GM19328 (cell line): ENCODE measurements at regions not wholly inside any gene's neighbourhood (a gene's known extent, or its start where the extent isn't known, plus 50 kb on each side); places are given as distances from the start of the nearest gene placed in this dataset.

Experiments
- ATAC-seq: cut with Tn5 transposase; IDR thresholded peaks from one replicate; pipeline ENCODE4 v1.9.1; 2021; ENCODE audit warnings: mild to moderate bottlenecking, moderate library complexity; ENCODE audit not compliant: unreplicated experiment

DNA sequence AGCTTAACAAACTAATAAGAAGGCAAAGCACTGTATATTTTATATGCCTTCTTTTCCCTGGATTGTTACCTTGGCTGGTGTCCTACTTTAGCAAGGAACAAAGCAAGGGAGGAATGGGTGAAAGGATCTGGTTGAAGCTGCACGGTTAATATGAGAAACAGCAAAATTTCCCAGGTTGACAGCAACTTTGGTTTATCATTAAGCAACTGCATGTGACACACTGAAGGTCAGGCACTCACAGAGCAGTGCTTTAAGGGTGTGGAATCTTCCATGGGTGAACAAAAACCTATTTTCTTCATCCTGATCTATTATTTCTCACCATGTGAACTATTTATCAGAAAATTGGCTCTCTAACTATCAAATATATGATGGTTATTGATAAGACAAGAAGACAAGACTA is 109.0 kb upstream of the ATP10B start:
- no peak for ATAC-seq

DNA sequence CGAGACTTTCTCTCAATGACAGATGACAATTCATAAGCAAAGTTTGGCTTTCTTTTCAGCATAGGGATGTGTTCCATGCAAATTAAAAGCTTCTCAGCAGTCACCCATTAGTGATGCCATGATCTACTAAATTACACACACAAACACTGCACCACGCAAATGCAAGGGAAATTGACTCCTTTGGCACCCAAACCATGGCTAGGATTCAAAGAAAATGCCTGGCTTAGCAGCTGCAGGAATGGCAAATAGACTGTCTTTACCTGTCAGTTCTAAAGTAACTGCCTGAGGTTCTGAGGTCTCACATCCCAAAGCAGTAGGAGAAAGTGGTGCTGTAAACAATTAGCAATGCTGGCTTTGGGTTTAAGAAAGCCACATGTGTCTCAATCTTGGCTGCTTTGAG is 108.6 kb upstream of the ATP10B start:
- ATAC-seq, result no peak

DNA sequence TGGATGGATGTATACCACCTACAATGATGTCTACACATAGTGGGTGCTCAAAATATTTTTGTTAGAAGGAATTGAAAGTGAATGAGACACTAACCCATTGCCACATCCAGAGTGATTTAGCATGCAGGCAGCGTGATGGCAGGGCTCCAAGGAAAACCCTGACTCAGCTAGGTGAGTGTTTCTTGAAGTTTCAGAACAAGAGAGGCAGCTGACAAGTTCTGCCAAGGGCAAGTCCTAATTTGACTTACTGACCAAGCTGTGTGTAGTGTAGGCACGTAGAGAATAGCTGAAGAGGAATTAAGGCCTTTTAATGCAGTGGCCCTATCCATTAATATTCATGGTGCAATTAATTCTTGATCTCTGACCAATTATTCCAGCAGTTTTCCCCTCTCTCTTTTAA is 107.8 kb upstream of the ATP10B start:
- ATAC-seq, result no peak

DNA sequence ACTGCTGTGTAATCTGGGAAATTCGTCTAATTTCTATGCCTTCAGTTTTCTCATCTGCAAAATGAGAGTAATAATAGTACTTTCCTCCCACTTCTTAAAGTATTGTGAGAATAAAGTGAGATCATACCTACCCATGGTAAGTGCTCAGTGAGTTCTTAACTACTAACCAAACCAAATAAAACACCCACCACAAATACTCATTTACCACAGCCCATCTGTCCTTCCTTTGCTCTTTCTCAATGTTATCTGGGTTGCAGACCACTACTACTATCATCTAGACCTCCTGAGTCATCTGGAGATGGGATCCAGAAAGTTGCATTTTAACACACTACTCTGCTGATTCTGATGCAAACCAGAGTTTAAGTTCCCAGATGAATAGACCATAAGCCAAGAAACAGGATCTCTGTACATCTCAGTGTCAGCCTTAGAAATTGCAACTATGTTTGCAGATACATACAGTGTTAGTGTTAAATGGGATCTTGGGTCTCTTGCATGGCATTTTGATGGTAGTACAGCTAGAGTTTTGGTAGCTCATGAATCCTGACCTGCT is 105.4 kb upstream of the ATP10B start:
- no peak for ATAC-seq

DNA sequence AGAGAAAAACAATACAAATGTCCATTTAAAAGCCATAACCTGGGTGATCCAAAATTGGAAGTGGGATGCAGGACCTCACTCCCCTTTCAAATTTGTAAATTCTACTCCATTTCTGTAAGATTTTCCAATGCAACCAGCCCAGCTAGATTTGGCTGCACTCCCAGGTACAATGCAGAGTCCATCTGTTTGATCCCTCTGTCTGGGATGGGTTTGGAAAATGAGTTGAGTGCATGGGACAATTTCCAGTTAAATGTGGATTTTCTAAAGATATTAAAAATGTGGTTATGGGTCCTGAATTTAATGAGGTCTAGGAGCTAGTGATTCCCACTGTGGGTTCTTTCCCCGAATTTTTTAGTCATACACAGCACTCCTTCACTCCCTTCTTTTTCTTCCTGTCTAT is 104.0 kb upstream of the ATP10B start:
- ATAC-seq, result no peak

DNA sequence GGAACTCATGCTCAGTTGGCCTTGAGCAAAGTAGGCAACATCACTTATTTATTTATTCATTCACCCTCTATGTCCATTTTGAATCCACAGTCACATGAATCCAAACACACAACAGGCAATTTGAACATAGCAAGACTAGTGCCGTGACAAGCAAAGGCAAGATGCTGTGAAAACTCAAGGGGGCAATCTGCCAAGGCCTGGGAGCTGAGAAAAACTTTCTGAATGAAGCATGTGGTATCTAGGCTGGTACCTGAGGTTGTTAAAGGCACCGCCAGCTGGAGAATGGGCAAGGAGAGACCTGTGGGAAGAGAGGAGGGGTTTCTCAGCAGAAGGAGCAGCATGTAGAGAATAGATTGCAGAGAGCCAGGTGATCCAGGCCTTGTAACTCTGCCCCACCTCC is 98.3 kb upstream of the ATP10B start:
- no peak for ATAC-seq

DNA sequence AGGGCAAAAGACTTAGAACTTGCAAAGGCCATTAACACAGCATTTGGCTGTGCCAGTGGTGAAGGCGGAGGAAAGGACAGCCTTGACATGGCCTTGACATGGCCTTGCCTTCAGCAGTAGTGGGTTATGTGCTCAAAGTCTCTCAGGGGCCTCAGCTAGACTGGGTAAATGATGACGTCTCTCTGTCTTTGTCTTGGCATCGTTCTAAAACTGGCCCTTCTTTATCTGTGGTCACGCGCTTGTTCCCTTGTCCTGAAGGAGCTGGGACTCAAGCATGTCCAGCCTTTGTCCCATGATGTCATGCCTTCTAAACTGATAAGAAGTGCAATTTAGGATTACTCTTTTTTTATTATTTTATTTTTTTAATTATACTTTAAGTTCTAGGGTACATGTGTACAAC is 88.7 kb upstream of the ATP10B start:
- ATAC-seq, result no peak

DNA sequence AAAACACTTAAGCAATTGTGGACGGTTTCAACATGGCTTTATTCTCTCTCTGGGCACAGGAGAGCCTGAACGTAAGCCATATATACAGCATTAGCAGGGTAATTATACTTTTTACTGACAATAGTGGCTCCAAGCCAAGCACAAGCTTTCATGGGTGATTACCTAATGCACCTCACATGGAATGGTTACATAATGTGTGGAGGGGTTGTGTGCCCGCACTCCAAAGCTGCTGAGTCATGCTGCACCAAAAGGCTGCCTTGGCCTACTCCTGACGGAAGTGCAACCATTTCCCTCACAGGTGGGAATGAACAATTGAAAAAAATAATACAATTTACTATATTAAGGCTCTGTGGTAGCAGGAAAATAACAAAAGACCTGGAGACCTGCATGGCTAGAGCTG is 86.5 kb upstream of the ATP10B start:
- ATAC-seq, result no peak

DNA sequence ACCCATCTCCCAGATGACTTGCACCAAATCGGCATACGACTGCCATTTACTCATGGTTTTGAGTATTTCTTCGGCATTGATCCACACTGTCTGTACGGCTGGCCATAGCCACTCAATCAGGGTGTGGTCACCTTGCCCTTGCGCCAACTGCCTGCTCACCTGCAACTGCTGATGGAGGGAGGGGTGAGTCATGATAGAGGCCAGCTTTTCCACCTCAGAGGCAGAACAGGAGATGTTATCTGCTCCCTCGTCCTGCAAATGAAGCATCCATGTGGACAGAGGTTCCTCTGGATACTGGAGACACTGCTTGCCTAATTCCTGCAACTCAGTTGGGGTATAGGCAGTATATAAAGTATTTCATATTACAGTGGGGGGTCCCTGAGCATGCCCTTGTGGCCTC is 85.6 kb upstream of the ATP10B start:
- no peak for ATAC-seq

DNA sequence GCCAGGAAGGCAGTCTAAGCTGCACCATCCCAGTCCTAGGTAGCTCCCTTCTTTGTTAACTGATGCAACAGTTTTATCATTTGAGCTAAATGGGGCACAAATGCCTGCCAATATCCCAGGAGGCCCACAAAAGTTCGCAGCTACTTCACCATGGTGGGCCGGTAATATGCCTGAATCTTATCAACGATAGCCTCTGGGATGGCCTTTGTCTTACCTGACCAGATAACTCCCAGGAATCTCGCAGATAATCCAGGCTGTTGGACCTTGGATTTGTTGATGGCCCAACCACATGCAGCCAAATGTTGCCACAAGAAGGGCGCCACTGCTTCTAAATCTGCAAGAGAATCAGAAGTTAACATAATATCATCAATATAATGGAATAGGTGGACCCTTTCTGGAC is 83.8 kb upstream of the ATP10B start:
- no peak for ATAC-seq

DNA sequence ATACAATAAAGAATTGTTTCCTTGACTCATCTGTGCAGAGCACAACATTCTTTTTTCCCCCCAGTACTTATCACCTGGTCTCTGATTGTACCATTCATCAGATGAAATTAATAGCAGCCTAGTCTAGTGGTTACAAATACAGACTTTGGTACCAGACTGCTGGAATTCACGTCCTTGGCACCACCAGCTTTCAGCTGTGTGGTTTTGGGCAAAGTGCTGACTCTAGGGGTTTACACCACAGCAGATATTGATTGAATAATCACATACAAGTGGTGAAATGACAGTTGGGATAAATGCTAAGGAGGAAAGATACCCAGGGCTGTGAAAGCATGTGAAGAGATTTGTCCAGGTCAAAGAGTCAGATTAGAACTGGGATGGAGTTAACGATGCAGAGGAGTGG is 79.3 kb upstream of the ATP10B start:
- no peak for ATAC-seq

DNA sequence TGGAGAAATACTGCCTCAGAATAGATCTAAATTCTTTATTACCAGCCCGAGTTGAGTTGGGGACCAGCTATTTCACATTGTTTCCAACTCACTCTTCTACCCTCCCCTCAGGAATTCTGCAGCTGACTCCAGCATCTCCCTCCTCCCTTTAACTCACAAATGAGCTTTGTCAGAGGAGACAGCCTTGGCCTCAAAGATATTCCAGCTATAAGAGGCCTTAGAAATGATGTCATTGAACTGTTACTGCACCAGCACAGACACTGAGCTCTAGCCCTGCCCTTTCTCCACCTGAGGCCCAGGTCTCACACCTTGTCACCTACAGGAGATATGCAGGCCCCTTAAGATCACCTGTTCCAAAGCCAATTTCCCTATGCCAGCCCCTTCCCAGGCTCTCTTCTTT is 78.4 kb upstream of the ATP10B start:
- no peak for ATAC-seq

DNA sequence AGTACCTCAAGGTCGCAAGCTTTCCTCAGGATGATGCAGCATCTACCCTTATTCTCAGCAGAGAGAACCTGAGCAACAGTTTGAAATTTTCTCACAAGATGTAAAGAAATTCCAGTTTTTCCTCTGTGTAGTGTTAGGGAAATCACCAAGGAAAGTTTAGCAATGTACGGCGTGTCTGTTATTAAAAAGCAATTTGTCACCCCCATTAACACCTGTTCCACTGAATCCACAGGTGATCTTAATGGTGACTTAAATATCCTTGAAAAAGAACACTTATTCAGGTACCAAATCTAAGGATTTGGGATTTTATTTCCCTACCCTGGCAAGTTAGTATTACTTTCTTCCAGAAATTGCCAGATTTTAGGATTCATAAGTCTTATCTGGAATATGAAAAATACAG is 77.9 kb upstream of the ATP10B start:
- no peak for ATAC-seq

DNA sequence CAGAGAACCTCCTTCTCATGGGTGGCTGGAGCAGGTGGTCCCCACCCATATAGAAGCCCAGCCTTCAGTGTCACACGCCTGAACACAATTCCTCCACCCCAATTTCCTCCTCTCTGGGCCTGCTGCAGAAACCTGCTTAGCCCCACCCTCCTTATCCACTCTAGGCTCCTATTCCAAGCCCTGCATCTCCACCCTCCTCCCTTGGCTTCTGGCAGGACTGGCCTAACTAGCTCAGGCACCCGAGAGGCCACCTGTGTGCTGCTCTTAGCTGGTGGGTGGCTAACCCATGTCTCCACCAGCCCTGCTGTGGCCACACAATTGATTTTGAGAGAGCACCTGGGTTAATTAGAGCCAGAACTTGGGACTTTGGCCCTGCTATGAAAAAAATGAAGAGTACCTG is 77.3 kb upstream of the ATP10B start:
- ATAC-seq, result no peak

DNA sequence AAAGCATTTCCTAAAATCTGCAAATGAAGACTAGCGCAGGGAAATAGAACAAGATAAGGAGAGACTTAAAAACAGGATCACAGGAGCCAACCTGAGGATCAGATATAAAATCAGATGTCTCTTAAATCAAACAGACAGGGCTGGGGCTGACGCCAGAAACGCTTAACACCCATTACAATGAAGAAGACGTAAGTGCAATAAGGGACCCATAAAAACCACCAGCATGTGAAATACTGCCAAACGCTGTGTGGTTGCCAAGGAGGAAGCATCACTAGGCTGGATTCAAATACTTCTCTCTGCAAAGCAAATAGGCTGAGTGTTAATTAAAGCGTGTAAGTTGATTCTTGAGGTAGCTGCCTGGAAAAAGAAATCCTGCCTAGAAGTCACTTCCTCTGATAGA is 74.4 kb upstream of the ATP10B start:
- no peak for ATAC-seq

DNA sequence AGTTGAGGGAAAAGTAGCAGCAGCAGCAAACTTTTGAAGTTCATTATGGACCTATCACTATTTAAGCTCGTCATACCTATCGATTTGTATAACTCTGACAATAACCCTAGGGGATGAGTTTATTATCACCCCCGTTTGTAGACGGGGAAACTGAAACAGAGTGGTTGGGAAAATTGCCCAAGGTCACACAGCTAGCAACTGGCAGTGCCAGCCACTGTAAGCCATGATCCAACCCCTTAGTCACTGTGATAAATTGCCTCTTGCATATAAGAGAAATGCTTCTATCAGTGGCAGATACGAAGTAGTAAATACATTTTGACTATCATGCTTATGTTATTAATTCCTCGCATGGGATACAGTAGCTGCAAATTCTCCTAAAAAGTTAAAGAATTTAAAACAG is 73.3 kb upstream of the ATP10B start:
- no peak for ATAC-seq

DNA sequence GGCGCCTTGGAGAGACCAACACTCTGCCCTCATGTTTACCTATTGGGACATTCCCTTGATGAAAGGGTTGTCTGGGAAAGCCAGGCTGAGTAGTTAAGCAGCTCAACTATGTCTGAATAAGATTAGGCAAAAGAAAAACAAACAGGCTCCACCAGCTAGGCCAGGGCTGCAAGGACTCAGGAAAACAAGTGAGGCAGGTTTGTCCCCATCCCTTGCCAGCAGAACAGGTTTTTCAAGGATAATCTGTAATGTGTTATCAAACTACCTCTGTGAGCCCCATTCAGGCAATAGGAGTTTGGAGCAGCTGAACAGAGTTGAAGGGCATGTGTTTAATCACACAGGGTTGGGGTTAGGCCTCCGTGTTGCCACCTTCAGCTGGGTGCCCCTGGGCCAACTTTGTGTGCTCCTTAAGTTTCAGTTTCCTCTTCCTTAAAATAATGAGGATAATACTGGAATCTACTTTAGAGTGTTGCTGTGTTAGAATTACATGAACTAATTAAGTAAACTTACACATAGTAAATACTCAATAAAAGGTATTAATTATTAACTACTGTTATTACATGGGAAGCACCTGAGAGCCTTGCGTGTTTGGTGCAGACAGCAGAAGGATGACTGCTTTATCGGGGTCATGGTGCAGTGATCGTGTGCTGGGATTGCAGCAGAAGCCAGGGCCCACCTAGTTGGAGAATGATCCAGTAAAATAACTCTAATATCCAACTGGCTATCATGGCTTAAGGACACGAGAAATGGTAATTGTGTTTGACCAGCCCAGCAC is 72.1 kb upstream of the ATP10B start:
- ATAC-seq, result no peak

DNA sequence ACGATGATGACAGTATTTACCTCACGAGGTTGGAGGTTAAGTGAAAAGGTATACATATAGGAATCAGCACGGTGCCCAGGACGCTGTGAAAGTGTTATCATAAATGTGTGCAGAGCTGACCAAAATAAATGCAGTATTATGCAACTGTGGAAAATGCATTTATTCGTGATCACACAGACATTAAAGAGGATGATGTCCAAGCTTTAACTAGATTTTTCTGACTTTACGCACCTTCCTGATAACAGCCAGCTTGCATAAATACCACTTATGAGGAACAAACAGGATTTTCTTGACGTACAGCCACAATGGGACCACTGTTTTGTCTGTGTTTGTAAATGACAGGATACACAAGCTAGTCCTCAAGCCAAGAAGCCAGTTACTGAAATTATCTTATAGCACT is 71.4 kb upstream of the ATP10B start:
- ATAC-seq, result no peak

DNA sequence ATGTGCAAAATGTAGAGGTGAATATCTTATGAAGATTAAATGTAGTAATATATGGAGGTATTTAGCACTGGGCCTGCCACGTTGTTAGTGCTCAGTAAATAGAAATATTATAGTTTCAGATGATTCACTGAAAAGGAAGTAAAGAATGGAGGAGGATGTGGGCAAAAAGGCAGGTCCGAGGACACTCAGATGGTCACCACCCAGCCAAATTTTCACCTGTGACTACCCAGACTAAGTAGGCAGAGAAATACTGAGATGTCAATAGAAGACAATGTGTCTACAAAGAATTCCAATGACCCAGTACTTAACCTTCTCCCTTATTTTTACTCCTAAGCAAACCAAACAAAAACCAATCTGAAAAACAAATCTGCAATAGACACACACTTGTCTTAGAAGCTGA is 70.3 kb upstream of the ATP10B start:
- ATAC-seq, result no peak

DNA sequence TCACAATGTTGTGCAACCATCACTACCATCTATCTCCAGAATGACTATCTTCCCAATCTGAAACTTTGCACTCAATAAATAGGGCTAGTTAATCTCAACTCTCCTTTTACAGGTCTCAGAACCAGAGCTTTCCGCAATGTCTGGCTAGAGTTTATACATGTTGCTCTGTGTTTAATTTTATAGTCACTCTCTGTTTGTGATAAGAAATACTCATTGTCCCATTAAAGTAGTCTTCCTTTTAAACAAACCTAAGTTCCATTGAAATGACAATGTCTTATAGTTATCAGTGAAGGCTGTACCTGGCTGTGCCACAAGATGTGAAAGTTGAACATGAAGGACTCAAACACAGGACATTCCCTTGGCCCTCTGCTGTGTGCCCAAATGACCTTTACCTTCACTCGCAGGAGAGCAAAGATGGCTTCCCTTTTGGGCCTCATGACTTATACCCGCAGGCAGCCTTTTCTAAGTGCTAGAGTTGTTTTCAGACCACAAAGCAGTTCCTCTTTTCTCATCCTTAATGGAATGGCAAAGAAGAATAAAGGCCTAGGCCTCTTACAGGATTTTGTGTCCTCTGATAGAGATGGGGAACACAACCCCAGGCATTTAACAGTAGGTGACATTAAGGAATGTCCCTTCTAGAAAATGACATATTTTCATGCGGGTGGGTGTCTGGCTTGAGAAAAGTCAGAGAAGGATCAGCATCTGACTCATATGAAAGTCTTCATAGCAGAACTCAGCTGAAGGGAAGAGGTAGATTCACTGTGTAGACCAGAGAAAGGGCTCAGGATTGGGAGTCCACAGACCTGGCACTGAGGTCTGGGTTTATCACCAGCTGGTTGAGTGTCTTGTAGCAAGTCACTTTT is 69.6 kb upstream of the ATP10B start:
- ATAC-seq, result no peak

DNA sequence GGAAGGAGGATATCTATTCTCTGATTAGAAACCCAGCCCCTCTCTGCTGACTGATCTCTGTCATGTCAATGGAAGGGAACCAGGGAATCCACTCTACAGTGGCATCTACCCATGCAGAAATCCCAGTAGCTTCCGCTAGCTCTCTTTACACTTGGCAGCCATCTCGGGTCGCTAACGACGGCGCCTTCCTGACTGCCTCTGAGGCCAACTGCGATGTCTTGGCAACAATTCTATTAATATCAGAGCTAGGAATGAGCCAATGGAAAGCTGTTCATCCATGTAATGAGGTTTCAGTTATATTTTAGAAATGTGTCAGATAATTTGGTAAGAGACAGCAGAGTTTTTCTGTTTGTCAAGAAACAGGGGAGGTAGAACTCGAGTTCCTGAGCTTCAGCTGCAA is 67.6 kb upstream of the ATP10B start:
- no peak for ATAC-seq

DNA sequence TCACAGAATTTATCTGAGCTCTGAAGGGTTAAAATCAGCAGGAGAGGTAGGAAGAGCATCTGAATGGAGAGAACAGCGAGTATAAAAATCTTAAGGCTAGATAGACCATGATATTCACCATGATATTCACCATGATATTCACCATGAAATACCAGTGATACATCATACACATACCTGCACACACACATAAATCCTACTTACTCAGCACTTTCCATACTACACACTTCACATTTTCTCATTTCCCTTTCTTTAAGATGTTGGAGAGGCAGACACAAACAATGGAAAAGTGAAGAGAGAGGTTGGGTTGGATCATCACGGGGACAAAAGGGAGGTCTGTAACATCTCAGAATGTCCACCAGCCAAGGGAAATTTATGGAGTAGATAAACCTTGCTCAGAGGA is 66.4 kb upstream of the ATP10B start:
- ATAC-seq, result no peak
